HepG2 (cell line): ENCODE measurements at regions not wholly inside any gene's neighbourhood (a gene's known extent, or its start where the extent isn't known, plus 50 kb on each side); places are given as distances from the start of the nearest gene placed in this dataset.

ENCODE experiments used
- ATAC-seq: fragments of 200-7000 bp; cut with Tn5 transposase; 3 replicates; pipeline ENCODE4 v1.9.1; 2020; ENCODE audit warnings: mild to moderate bottlenecking, moderate library complexity
- BruUV-seq: library from RNA; stranded (reverse); fragments of 400-500 nt; replicated peaks from 2 replicates; lab custom pipeline; 2021; lab: Mats Ljungman, UMichigan
- CTCF ChIA-PET: fragments of 300-600 bp; formaldehyde crosslinking; extraction: SDS; loops from one replicate; lab custom pipeline; 2021; ENCODE audit warnings: low total read pairs, inconsistent platforms, low intra/inter-chr PET ratio; lab: Yijun Ruan, JAX
- POLR2A ChIA-PET: fragments of 350-600 bp; sonication (Branson Sonifier 250); formaldehyde crosslinking; loops from one replicate; lab custom pipeline; 2020; ENCODE audit warnings: antibody characterized with exemption, inconsistent platforms; lab: Yijun Ruan, JAX
- DNase-seq: peaks from one replicate; pipeline ENCODE4 v3.0.0-alpha.2; 2015; ENCODE audit warnings: low spot score
- FAIRE-seq: peaks from 3 replicates; lab custom pipeline; 2011; peaks lifted over from hg19 to GRCh38; lab: Jason Lieb, UNC
- H2AFZ ChIP-seq: one replicate; pipeline ENCODE4 v1.6.1; 2011; ENCODE audit warnings: low read length, inconsistent platforms
- H3K27ac ChIP-seq: fragments of 300-600 bp; 3 replicates; pipeline ENCODE4 v1.8.0; 2011; ENCODE audit warnings: mixed run types, mild to moderate bottlenecking, mixed read lengths, low read length, inconsistent platforms; ENCODE audit not compliant: insufficient read depth; ENCODE audit errors: extremely low read length
- H3K27me3 ChIP-seq, 2 experiments: fragments of 200-600 bp in 1 of 2; 2 replicates in 1 of 2; 3 replicates in 1 of 2; pipeline versions ENCODE4 v1.6.0 to v1.8.0; 2011; ENCODE audit warnings: low read length in 2 of 2, mild to moderate bottlenecking in 2 of 2, moderate library complexity in 2 of 2, inconsistent platforms in 1 of 2; ENCODE audit not compliant: insufficient read depth in 2 of 2, control insufficient read depth in 1 of 2
- H3K36me3 ChIP-seq, 2 experiments: fragments of 200-600 bp in 1 of 2; replicated peaks in 1 of 2; 2 replicates in 1 of 2; 3 replicates in 1 of 2; pipeline versions ENCODE4 v1.5.1 to v1.8.0; 2011; ENCODE audit warnings: low read length in 2 of 2, inconsistent platforms in 1 of 2; ENCODE audit not compliant: insufficient read depth in 2 of 2, control insufficient read depth in 1 of 2
- H3K4me1 ChIP-seq: 2 replicates; pipeline ENCODE4 v1.5.1; 2012; ENCODE audit warnings: low read length, inconsistent platforms; ENCODE audit not compliant: insufficient read depth
- H3K4me2 ChIP-seq: 2 replicates; pipeline ENCODE4 v1.6.0; 2011; ENCODE audit warnings: low read depth, low read length, inconsistent platforms
- H3K4me3 ChIP-seq, 3 experiments: fragments of 200-600 bp in 1 of 3; sonication (generic), shearing (Covaris generic) in 1 of 3; replicated peaks in 1 of 3; 2 replicates each; pipeline ENCODE4 v1.5.1; 2011 to 2016; ENCODE audit warnings: low read length in 3 of 3, inconsistent platforms in 2 of 3, low read depth in 2 of 3, mild to moderate bottlenecking in 2 of 3, control low read depth in 1 of 3, mixed read lengths in 1 of 3; ENCODE audit not compliant: insufficient read depth in 1 of 3
- H3K79me2 ChIP-seq: one replicate; pipeline ENCODE4 v1.6.1; 2011; ENCODE audit warnings: low read length, inconsistent platforms; ENCODE audit not compliant: insufficient read depth
- H3K9ac ChIP-seq: 2 replicates; pipeline ENCODE4 v1.6.0; 2011; ENCODE audit warnings: mild to moderate bottlenecking, low read depth, low read length, inconsistent platforms; ENCODE audit not compliant: insufficient read depth
- H3K9me3 ChIP-seq: 2 replicates; pipeline ENCODE4 v1.5.1; 2012; ENCODE audit warnings: mild to moderate bottlenecking, low read length
- H4K20me1 ChIP-seq: 2 replicates; pipeline ENCODE4 v1.6.0; 2011; ENCODE audit warnings: inconsistent platforms, mild to moderate bottlenecking, low read length, moderate library complexity; ENCODE audit not compliant: insufficient read depth
- EHMT2 ChIP-seq: fragments of 200-600 bp; sonication (generic); IDR thresholded peaks from 2 replicates; pipeline ENCODE4 v1.7.0; 2017; ENCODE audit warnings: antibody characterized with exemption, low read depth, low read length, borderline replicate concordance
- HCFC1 ChIP-seq: fragments of 150-350 bp; IDR thresholded peaks from 2 replicates; pipeline ENCODE4 v1.6.1; 2014; ENCODE audit warnings: low read depth, low read length
- NFE2L1 ChIP-seq: sonication (generic); formaldehyde crosslinking; IDR thresholded peaks from 2 replicates; pipeline ENCODE4 v1.4.0; 2020; ENCODE audit warnings: missing genetic modification reagents, mild to moderate bottlenecking, borderline replicate concordance
- TFDP1 ChIP-seq: IDR thresholded peaks from 2 replicates; pipeline ENCODE4 v1.6.1; 2016; ENCODE audit warnings: missing compliant biosample characterization, missing genetic modification reagents, borderline replicate concordance
- ZNF326 ChIP-seq: sonication (generic); formaldehyde crosslinking; IDR thresholded peaks from 2 replicates; pipeline ENCODE4 v1.4.0; 2020; ENCODE audit warnings: missing genetic modification reagents, borderline replicate concordance
- ZNF646 ChIP-seq: sonication (generic); formaldehyde crosslinking; IDR thresholded peaks from 2 replicates; pipeline ENCODE4 v1.9.0; 2021; ENCODE audit warnings: mild to moderate bottlenecking, missing genetic modification reagents
- WGBS: methylation state at CpG from one replicate; pipeline ENCODE4 v1.1.6; 2017; ENCODE audit warnings: low lambda C conversion rate; 5-methylcytosine and 5-hydroxymethylcytosine counted together
- in situ Hi-C: cut with HindIII; loops from 2 replicates; pipeline ENCODE4 v1.10.0; 2017; ENCODE audit warnings: low pct_unique_long_range_greater_than_20kb; ENCODE audit not compliant: extremely low pct_ligation_motif_present
- intact Hi-C: fragments of 100-400 bp; cut with micrococcal nuclease; formaldehyde crosslinking; loops from one replicate; pipeline ENCODE4 v1.10.0; 2022; ENCODE audit not compliant: unreplicated experiment

- intact Hi-C loops (no loop called here), in situ Hi-C loops (no loop called here)
- Histone ChIP-seq H3K4me2 (no peak overlapping the region), H3K4me3 (no peak overlapping the region), H3K36me3 (no peaks in the 10 kb centered on the region), H3K79me2 (no peaks in the 10 kb centered on the region), H3K27me3 (peaks cover 1 to 23% of the 10 kb centered on the region in 2 experiments; a peak in 2 of 5 replicates), H2AFZ (no peak overlapping the region), H3K9ac (no peak overlapping the region), H3K4me1 (no peaks in the 10 kb centered on the region), H3K27ac (no peak overlapping the region), H4K20me1 (no peaks in the 10 kb centered on the region), H3K9me3 (no peaks in the 10 kb centered on the region)
- ATAC-seq (no peak), DNase-seq (no peak), FAIRE-seq (no peak)
- no peak for TF ChIP-seq NFE2L1
- TF ChIP-seq ZNF646 (CRISPR knock-in tag) = no peak
- no peak for TF ChIP-seq ZNF326 (CRISPR knock-in tag)
- TF ChIP-seq EHMT2 = no peak
- no peak for TF ChIP-seq HCFC1
- no peak for TF ChIP-seq TFDP1 (CRISPR knock-in tag)
- ChIA-PET CTCF (interaction anchor here (0.6 kb wide), 1 partner anchor 12 kb away, joined by 3 read pairs; no protein-coding TSS in a partner anchor), POLR2A (no interaction called here)
- 15% methylated on average over 11 of the region's 11 CpGs for WGBS
- no TSS peak for BruUV-seq
Measured at GRCh38 chr1:114216431-114217173, 62.9 kb upstream of the SYT6 start.
